ENCODE measurements at regions not wholly inside any gene's neighbourhood (a gene's known extent, or its start where the extent isn't known, plus 50 kb on each side); places are given as distances from the start of the nearest gene placed in this dataset.
"Not testable (repeated sequence)": the region's sequence is repeated elsewhere in the genome, so short reads cannot be mapped to it uniquely, and the experiment has no call there.

- TF ChIP-seq, protein P1, sequence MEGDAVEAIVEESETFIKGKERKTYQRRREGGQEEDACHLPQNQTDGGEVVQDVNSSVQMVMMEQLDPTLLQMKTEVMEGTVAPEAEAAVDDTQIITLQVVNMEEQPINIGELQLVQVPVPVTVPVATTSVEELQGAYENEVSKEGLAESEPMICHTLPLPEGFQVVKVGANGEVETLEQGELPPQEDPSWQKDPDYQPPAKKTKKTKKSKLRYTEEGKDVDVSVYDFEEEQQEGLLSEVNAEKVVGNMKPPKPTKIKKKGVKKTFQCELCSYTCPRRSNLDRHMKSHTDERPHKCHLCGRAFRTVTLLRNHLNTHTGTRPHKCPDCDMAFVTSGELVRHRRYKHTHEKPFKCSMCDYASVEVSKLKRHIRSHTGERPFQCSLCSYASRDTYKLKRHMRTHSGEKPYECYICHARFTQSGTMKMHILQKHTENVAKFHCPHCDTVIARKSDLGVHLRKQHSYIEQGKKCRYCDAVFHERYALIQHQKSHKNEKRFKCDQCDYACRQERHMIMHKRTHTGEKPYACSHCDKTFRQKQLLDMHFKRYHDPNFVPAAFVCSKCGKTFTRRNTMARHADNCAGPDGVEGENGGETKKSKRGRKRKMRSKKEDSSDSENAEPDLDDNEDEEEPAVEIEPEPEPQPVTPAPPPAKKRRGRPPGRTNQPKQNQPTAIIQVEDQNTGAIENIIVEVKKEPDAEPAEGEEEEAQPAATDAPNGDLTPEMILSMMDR (conservative IDR thresholded peaks at IDR 0.05; ENCODE audit: low read depth, low read length) = not testable (repeated sequence)
- TF ChIP-seq EZH2 (IDR thresholded peaks at IDR 0.05; ENCODE audit: borderline replicate concordance, low read depth, low read length, poor library complexity, severe bottlenecking) = not testable (repeated sequence)
Measured at GRCh38 chr12:131429221-131429620, 281.7 kb upstream of the SFSWAP start.
